CD4-positive, alpha-beta T cell treated with Interleukin-6 for 4 hours (primary cell): ENCODE measurements at regions not wholly inside any gene's neighbourhood (a gene's known extent, or its start where the extent isn't known, plus 50 kb on each side); places are given as distances from the start of the nearest gene placed in this dataset.
"Not testable (repeated sequence)": the region's sequence is repeated elsewhere in the genome, so short reads cannot be mapped to it uniquely, and the experiment has no call there.

ENCODE experiments used
- DNase-seq: peaks from one replicate; pipeline ENCODE4 v3.0.0-alpha.2; 2020; ENCODE audit warnings: mixed read lengths

DNA sequence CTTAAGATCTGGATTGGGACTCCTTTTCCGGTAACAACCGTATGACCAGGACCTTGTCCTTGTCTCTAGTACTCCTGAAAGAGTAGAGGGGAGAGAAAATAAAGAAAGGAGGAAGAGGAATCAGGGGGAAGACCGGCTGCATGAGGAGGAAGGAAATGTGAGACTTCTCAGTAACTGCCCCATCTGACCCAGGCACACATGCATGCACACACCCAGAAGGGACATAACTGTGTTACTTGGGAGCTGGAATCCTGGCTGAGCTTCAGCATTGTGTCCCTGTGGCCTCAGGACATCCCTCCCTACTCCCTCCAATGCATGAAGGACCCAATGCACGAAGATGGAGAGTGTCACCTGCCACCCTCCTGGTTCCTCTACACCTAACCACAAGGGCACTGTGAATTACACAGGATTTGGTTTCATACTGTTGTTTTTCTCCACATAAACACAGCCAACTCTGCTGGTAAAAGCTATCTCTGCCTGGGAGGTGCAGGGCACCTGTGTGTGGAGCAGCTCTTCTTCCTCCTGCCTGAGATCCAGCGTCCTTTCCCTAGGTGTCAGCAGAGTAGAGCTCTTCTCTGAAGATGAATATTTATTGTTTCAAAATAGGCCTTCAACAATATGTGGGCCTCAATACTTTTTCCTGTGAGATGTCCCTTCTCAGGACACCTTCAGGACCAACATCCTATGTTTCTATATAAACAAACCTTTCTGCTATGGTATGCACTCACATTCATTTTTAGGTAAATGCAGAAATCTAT is 574.1 kb upstream of the ID2 start:
- DNase-seq: no peak

DNA sequence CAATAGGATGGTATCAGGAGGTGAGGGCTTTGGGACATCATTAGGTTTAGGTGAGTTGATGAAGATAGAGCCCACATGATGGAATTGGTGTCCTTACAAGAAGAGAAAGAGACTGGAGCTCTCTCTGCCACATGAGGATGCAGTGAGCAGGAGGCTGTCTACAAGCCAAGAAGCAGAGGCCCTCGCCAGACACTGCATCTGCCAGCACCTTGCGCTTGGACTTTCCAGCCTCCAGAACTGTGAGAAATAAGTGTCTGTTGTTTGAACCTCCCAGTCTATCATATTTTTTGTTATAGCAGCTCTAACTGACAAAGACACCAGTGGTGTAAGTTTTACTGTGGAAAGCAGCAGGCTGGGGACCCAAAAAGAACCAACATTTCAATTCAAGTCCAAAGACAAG is 571.1 kb upstream of the ID2 start:
- DNase-seq: no peak

DNA sequence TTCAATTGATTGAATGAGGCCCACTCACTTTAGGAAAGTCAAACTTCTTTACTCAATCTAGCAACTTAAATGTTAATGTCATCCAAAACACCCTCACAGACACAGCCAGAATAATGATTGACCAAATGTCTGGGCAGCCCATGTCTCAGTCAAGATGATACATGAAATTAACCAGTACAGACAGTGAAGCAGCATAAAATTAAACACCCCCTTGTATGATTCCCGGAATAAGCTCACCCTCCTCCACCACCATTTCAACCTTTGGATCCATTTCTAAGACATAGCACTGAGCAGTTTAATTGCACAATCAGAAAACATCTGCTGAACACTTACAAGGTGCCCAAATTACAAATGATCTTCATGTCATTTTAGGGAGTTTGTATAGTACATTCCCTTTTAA is 570.7 kb upstream of the ID2 start:
- no peak for DNase-seq

DNA sequence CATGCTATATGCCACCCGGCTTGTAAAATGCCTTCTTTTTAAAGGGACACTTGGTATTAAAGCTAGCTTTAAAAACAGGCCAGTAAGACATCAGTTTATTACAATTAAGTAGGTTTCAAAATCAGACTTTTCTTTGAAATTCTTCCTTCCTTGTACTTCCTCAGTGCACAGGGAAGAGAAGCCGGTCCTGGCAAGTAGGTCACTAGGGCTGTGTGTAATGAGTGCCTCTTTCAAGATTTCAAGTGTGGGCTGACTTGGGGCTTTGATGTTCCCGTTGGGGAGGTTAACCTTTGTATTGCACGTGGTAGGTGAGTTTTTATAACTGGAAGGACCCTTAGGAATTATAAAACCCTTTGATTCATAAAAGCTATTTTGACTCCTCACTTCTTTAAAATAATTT is 566.4 kb upstream of the ID2 start:
- no peak for DNase-seq

DNA sequence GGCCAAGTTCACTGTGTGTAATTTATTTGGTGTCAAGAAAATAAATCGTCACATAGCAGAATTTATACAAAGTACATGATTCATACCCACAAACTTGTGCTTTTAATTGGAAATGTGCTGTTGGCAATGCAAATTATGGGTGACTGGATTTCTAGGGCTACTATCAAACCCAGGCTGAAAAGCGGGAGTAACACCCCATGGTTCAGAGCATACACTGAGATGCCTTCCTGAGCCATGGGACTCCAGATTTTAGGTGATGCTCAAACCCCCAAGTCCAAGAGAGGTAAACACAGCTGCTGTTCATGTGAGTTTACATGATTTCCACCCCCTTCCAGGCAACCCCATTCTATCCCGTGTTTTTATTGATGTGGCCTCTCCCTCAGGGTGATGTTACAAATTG is 565.9 kb upstream of the ID2 start:
- DNase-seq: no peak

DNA sequence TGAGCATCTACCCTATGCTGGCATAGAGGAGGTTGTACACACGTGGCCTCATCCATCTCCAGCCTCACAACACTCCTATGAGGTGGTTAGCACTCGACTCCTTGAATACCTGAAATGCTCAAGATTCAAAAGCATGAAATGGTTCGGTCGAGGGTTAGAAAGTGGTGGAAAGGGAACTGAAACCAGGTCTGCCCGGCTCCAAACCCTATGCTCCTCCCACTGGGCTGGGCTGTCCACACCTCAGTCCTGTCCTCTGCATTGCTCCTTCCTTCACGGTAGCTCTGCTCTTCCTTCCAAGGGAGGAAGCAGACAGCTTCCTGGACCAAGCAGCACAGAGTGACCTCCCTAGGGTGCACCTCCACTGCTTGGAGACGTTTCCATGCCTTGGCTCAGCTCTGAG is 565.2 kb upstream of the ID2 start:
- no peak for DNase-seq

DNA sequence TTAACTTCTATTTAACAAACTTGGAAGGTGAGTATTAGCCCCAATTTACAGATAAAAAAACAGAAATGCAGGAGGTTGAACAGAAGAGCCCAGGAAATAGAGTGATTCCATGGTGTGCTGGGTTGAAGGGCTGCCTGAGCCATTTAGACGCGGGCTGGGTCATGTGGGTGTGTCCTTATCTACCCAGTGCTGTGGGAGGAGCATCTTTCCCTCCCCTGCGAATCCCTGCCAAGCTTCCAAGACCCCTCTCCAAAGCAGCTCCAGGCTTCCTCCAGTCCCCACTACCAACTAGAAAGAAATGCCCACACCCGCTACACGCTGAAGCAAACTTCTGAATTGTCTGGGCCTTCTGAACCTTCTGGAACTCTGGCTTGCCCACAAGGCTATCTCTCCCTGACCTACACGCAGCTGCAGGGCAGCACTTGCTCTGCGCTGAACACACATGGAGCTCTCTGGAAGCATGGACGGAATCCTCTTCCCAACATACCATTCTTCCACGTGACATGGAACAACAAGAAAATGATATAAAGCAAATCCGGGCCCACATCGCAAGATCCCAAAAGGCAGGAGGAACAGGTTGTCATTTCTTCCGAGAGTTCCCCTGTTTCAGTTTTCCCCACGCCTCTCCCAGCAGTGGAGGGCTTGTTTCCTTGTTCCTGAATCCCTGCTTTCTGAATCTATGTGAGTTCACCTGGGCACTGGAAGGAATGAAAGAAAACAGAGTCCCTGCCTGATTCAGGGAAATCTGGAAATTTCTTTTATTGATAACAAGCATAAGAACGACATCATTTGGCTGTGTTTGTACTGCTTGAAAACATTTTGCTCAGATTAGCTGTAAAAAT is 562.7 kb upstream of the ID2 start:
- no peak for DNase-seq

DNA sequence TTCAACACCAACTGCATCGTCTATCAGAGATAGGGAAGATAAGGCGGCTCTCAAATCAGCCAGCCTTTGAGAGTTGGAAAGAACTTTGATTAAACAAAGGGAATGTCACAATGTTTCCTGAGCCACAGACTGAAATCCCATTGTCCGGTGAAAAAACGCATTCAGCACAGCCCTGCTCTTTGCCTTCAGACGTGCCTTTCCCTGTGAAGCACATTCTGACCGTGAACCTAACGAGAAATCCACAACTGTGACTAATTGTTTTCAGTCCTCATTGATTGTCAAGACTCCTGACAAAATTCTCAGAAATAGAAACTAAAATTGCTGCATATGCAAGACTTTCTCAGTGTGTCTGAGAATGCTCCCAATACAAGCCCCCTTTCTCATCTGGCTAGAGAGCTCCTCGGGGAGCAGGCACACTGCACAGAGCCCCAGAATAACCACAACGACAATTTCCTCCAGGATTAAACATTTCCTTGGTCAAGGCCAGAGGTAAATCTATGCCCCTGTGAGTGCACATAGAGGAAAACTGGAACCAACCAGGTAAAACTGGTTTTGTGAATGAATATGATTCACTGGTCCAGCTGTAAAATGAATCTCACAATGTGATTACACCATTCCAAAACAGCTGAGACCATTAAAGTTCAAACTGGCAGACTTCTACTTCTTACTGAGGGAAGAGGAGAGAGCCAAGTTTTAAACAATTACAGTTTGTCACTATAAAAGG is 561.9 kb upstream of the ID2 start:
- DNase-seq: no peak

DNA sequence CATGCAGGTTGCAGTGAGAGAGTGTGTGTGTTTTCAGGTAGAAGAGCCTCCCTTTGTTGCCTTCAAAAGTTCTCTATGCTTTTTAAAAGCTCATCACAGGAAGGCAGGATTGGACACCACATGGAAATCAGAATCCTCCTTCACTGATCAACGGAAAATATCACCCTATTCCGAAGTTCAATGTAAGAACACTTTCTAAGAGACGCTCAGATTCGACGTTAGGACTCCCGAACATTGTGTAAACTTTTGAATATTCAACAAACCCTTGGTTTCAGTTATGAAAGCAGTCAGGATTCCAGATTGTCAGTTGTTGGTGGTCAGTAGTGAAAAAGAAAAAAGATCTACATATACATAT is 561.4 kb upstream of the ID2 start:
- no peak for DNase-seq

DNA sequence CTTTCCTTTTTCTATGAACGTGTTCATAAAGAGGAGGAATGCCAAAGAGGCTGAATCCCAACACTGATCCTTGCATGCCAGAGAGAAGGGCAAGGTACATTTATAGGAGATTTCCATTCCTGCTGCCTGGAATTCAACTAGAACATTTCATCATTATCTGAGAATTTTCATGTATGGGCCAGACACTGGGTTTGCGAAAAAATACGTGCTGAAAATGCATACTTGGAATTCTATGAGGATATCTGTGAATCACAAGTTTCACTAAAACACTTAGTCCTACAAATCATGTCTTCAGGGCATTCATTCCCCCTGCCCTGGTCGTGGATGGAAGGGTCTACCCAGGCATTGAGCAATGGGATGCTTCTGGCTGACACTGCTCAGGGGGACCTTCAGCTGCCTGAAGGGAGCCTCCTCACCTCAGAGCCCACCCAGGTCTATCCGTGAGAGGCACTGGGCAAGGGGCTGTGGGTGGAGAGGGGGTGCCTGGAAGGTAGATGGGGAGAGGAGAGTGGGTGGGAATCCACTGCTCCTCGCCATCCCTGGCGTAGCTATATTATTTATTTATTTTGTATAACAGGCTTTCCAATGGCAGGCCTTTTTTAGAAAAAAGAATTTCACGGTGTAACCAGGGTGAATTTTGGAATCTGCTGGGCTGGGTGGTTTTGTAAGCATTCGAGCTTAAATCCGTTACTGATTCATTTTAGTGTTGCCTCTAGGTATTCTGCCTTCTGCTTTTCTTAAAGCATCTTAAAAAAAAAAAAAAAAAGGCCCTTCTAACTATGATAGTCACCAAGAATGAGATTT is 560.6 kb upstream of the ID2 start:
- DNase-seq: no peak

DNA sequence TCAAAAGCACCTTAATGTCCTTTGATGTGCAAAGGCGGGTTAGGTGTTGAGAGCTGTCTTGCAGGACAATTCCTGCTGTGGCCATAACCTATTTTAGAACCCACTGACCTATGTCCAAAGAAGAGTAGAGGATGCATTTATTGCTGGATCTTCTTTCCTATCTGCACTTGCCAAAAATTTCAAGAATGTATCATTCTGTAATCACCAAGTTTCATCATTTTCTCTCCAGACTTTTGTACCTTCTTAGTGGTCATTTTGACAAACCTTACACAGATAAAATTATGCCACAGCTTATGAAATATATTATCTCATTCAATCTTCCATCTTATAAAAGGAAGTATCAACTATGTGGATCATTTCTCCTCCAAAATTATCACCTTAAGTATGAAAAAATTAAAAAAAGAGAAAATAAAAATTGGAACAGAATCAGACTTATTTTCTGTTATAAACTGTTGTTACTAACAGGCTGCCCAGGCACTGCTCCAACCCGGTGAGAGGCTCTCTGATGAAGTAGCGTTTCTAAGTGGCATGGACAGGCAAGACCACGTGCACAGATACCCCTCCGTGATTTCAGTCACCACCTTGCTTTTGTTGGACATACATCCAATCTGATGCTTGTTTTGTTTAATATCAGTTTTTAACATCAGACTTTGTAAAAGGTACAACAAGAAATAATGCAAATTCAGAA is 559.9 kb upstream of the ID2 start:
- no peak for DNase-seq

DNA sequence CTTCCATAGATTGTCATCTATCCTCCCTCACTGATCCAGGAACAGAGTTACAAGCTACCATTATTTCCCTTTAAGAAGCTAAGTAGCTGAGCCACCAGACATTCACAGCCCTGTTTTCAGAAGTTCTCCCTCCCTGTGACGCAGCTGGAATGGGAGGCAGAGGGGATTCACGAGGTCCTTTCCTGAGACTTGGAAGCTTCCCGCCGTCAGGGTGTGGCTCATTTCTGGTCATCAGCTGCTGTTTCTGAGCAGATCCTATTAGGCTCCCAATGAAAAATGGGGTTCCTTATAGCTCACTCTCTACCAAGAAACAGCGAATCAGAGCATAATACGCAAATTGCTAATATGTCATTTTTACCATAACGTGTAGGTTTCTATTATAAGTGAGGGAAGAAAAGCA is 559.3 kb upstream of the ID2 start:
- DNase-seq: no peak

DNA sequence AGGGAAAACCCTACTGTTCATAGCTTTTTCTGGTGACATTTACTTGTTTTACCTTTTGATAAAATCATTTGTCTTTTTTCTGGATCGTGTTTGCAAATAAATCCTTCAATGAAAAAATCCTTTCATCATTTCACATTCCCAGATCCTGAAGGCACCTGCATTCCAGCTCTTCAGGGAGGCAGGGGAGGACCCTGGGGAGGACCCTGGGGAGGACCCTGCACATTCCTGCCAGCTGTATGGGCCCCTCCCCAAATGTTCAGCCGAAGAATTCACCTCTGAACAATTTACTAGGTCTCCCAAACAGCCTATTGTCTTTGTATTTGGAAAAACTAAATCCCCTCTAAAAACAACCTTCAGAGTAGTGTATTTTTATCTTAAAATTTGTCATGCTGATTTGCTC is 558.4 kb upstream of the ID2 start:
- no peak for DNase-seq

DNA sequence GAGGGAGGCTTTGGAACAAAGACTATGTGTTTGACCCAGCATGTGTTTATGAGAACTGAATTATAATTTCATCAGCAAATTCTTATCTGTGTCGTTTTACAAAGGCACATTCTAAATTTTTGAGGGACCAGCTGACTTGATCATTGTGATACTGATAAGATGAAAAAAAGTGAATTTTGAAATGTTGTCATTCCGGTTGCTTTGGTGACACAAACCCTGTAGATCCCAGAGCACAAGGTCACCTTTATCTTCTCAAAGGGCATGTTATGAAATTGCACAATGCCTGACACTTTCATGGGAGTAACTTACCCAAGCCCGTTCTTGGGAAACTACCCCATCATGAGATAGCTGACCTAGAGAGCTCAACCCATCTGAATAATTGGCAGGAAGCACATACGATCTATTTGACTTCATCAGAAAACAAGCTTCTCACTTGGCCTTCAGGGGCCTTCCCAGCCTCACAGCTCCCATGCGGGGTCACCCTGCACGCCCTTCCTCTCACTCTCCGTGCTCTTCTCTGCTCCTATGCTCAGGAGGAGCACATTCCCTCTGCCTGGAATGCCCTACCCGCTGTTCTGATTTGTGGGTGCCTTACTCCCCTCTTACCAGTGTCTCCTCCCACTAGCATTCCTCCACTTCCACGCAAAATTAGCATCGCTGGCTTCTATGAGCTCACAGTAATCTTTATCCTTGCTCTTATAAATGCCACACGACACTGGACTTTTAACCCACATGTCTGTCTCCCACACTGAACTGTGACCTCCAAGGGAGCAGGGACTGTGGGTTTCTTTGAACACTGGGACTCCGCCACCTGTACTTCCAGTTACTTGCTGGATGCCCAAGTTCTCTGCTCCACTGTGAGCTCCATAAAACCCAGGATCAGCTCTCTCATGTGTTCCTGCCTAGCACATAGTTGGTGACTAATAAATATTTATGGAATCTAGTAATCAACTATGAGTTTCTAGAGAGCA is 555.8 kb upstream of the ID2 start:
- no peak for DNase-seq

DNA sequence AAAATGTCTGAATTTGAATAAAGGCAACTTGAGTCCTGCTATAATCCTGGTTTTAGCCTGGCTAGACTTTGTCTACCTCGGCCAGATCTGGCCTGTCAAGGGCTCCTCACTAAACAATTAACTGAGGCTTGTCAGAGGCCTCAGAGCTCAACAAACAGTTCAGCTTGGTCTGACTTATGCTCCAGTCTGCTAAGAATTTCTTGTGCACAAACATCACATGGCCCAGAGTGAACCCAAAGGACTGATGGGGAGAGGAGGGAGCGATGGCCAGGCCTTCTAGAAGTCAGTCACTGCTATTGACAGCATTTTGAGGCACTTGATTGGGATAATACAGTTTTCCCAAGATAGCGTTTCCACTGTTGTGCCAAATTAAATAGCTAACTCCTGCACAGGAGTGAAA is 555.1 kb upstream of the ID2 start:
- DNase-seq: no peak

DNA sequence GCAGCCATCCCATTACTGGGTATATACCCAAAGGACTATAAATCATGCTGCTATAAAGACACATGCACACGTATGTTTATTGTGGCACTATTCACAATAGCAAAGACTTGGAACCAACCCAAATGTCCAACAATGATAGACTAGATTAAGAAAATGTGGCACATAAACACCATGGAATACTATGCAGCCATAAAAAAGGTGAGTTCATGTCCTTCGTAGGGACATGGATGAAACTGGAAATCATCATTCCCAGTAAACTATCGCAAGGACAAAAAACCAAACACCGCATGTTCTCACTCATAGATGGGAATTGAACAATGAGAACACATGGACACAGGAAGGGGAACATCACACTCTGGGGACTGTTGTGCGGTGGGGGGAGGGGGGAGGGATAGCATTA is 550.4 kb upstream of the ID2 start:
- DNase-seq: not testable (repeated sequence)

DNA sequence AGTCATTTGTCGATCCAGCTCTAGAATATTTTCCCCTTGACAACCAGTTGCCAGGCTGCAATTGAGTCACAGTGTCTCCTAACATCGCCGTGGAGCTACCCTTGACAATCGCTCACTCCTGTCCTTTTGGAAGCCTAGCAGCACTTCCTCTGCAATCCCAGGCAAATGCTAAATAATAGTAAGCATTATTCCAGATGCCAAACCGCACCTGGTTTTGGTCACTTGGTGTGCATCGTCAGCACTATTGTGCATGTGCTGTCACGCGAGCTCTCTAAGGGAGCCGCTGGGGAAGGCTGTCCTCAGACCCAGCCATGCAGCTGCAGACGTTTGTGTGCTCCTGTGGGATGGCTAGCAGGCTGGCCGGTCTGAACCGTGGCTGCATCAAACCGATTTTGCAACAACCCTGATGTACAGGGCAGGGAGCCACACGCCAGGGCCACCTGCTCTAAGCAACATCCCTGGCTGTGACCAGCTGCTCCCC is 549.5 kb upstream of the ID2 start:
- no peak for DNase-seq

DNA sequence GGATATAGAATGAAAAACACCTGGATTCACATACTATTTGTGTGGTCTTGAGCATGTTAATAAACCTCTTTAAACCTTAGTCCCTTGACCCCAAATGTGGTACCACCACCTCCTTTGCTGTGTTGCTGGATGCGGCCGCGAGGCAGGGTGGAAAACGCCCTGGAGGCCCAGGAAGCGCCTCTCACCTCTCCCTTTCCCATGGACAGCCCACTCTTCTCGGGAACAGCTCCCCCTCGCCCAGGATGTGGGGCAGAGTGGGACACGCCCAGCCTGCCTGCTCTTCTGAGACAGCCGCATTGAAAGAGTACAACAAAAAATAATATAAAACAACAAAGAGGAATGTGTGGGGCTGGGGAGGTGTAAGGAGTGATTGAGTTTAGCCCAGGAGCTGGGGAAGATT is 549.0 kb upstream of the ID2 start:
- DNase-seq: no peak

DNA sequence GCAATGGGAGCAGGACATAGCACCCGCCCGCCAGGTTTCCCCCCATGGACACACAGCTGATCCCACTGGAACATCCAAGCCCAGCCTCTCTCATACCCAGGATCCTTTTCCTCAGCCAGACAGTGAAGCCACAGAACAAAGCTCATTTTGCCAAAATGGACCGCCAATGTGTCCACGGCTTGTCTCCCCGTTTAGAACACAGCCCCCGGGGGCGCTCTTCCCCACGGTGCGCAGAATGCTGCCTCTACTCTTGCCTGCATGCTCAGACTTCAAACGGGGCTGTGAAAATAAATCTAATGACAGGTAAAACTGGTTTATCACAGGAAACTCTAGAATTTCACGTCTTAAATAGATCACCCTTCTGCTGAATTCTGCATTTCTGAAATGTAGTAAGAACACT is 548.5 kb upstream of the ID2 start:
- DNase-seq: no peak

DNA sequence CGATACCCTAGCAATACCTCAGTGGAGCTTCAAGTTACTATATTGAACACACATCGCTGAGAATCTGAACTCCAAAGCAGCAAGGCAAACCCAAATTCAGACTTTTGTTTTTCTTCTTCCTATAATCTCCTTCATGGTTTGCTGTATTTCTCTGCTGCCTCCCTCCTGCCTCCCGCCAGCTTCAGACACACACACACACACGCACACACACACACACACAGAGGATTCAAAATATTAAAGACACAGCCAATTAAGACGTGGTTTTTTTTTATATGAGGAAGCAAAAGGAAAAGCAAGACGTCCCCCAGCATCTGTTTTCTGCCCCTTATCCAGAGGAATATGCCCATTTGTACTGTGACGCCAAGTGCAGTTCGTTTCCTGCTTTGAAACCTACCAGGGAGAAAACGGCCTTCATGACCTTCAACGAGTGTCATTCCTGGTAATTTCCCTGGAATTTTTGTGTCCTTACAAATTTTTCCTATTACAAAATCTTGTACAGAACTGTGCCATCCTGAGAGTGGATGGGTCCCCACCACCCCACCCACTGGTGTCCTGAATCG is 547.9 kb upstream of the ID2 start:
- no peak for DNase-seq

DNA sequence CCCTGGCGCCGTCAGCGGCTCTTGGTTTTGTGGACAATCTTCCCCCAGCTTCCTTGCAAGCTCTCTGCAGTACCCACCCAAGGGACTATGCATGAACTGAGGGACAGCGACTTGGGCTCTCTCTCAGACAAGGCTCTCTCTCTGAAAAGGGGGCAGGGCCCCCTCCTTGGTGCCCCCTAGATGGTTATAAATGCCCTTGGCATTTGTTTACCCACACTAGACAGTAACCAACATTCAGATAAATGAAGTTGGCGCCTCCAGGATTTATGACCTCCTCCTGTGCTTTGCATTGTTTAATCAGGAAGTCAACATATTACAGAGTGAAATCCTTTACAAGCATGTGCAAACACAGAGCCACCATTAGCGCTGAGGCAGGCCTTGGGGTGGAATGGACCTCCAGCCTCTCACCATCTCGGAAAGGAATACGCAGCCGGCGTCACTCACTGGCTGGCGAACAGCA is 547.4 kb upstream of the ID2 start:
- DNase-seq: no peak
